NB4 (cell line): ENCODE measurements at regions not wholly inside any gene's neighbourhood (a gene's known extent, or its start where the extent isn't known, plus 50 kb on each side); places are given as distances from the start of the nearest gene placed in this dataset.

Experiments
- DNase-seq: peaks from one replicate; pipeline ENCODE4 v3.0.0; 2010; ENCODE audit warnings: low read depth
- H3K4me3 ChIP-seq: one replicate; pipeline ENCODE4 v1.5.1; 2011; ENCODE audit warnings: mild to moderate bottlenecking, low read depth, low read length, moderate library complexity
- CTCF ChIP-seq: IDR thresholded peaks from one replicate; pipeline ENCODE4 v1.5.1; 2012; ENCODE audit warnings: low read depth, low read length
- MAX ChIP-seq: IDR thresholded peaks from 2 replicates; pipeline ENCODE4 v1.6.1; 2011; ENCODE audit warnings: low read depth, low read length
- MYC ChIP-seq: IDR thresholded peaks from 2 replicates; pipeline ENCODE4 v1.6.1; 2011; ENCODE audit warnings: low read depth, low read length
- POLR2A ChIP-seq: IDR thresholded peaks from 2 replicates; pipeline ENCODE4 v1.6.1; 2011; ENCODE audit warnings: mild to moderate bottlenecking; ENCODE audit not compliant: insufficient read length; ENCODE audit errors: extremely low read depth

GRCh38 chr1:103416681-103417286 lies 108.7 kb upstream of the RNPC3 start:
- DNase-seq: peak; percentile 6
- TF ChIP-seq CTCF: no peak
- TF ChIP-seq POLR2A: no peak
- no peak for TF ChIP-seq MYC
- no peak for TF ChIP-seq MAX
- no peak overlapping the region for H3K4me3 ChIP-seq

GRCh38 chr1:103387898-103388297 lies 137.6 kb upstream of the RNPC3 start:
- no peak for TF ChIP-seq MYC
- no peak for TF ChIP-seq POLR2A
- no peak for TF ChIP-seq CTCF
- no peak for TF ChIP-seq MAX
- H3K4me3 ChIP-seq: no peak overlapping the region
- DNase-seq: peak; percentile 7

- TF ChIP-seq MAX: no peak
- no peak for TF ChIP-seq CTCF
- TF ChIP-seq MYC: no peak
- TF ChIP-seq POLR2A: no peak
- DNase-seq: no peak
- no peak overlapping the region for H3K4me3 ChIP-seq
Observed at GRCh38 chr1:103373991-103374390, 151.5 kb upstream of the RNPC3 start.

GRCh38 chr1:103372866-103373265 lies 152.6 kb upstream of the RNPC3 start:
- TF ChIP-seq CTCF: no peak
- no peak for DNase-seq
- H3K4me3 ChIP-seq: no peak overlapping the region

- TF ChIP-seq MAX: no peak
- no peak for TF ChIP-seq POLR2A
- no peak for TF ChIP-seq CTCF
- TF ChIP-seq MYC: no peak
Observed at GRCh38 chr1:103371234-103371633, 154.3 kb upstream of the RNPC3 start.

GRCh38 chr1:103367186-103367585 lies 158.3 kb upstream of the RNPC3 start:
- no peak overlapping the region for H3K4me3 ChIP-seq
- DNase-seq: no peak
- no peak for TF ChIP-seq POLR2A
- no peak for TF ChIP-seq MYC
- no peak for TF ChIP-seq CTCF
- no peak for TF ChIP-seq MAX

More at GRCh38 chr1:103371234-103371633, 154.3 kb upstream of the RNPC3 start:
- H3K4me3 ChIP-seq: no peak overlapping the region
- no peak for DNase-seq
